ENCODE measurements at regions not wholly inside any gene's neighbourhood (a gene's known extent, or its start where the extent isn't known, plus 50 kb on each side); places are given as distances from the start of the nearest gene placed in this dataset.

GRCh38 chr1:59078866-59079265 lies 218.0 kb upstream of the FGGY start:
- TF ChIP-seq CTCF (IDR thresholded peaks at IDR 0.05) (no peak), POLR2A (IDR thresholded peaks at IDR 0.05) (no peak)

All from uterus (tissue), 2 donors.